A673 (cell line): ENCODE measurements at regions not wholly inside any gene's neighbourhood (a gene's known extent, or its start where the extent isn't known, plus 50 kb on each side); places are given as distances from the start of the nearest gene placed in this dataset.

ENCODE experiments used
- BruUV-seq: library from RNA; stranded (reverse); fragments of 400-500 nt; replicated peaks from 2 replicates; lab custom pipeline; 2021; lab: Mats Ljungman, UMichigan
- CTCF ChIA-PET: fragments of 300-600 bp; sonication (Branson Sonifier 250); formaldehyde crosslinking; loops from one replicate; lab custom pipeline; 2022; ENCODE audit warnings: antibody characterized with exemption; lab: Charles Lee
- POLR2A ChIA-PET: fragments of 300-600 bp; sonication (Branson Sonifier 250); formaldehyde crosslinking; loops from one replicate; lab custom pipeline; 2022; ENCODE audit warnings: antibody characterized with exemption; ENCODE audit not compliant: low non-redundant PET; lab: Charles Lee
- DNase-seq: peaks from one replicate; pipeline ENCODE4 v3.0.0-alpha.2; 2015; ENCODE audit warnings: low spot score
- H3K27ac ChIP-seq: fragments of 200-600 bp; sonication (generic); 2 replicates; pipeline ENCODE4 v1.5.1; 2016; ENCODE audit warnings: mixed run types, low read depth, mild to moderate bottlenecking, mixed read lengths, antibody characterized with exemption, low read length; ENCODE audit not compliant: poor library complexity, severe bottlenecking
- H3K27me3 ChIP-seq: fragments of 200-600 bp; sonication (generic); replicated peaks from 2 replicates; pipeline ENCODE4 v1.6.1; 2017; ENCODE audit warnings: mixed run types, low read depth, mild to moderate bottlenecking, mixed read lengths, antibody characterized with exemption, low read length; ENCODE audit not compliant: insufficient read depth, poor library complexity
- H3K36me3 ChIP-seq: fragments of 200-600 bp; sonication (generic); 2 replicates; pipeline ENCODE4 v1.6.1; 2016; ENCODE audit warnings: mixed run types, mild to moderate bottlenecking, mixed read lengths, antibody characterized with exemption, low read length; ENCODE audit not compliant: insufficient read depth, poor library complexity, severe bottlenecking
- H3K4me1 ChIP-seq: fragments of 200-600 bp; sonication (generic); 2 replicates; pipeline ENCODE4 v1.6.1; 2017; ENCODE audit warnings: mixed run types, mild to moderate bottlenecking, mixed read lengths, antibody characterized with exemption, low read length; ENCODE audit not compliant: insufficient read depth, poor library complexity, severe bottlenecking
- H3K4me3 ChIP-seq: fragments of 200-600 bp; sonication (generic); 2 replicates; pipeline ENCODE4 v1.5.1; 2016; ENCODE audit warnings: low read depth, mixed run types, mild to moderate bottlenecking, mixed read lengths, low read length; ENCODE audit not compliant: poor library complexity, severe bottlenecking
- H3K9me3 ChIP-seq: fragments of 200-600 bp; sonication (generic); 2 replicates; pipeline ENCODE4 v1.6.1; 2016; ENCODE audit warnings: mixed run types, low read depth, mild to moderate bottlenecking, mixed read lengths, antibody characterized with exemption, low read length; ENCODE audit not compliant: poor library complexity, severe bottlenecking
- EZH2 ChIP-seq: fragments of 200-600 bp; sonication (generic); IDR thresholded peaks from 2 replicates; pipeline ENCODE4 v1.6.1; 2017; ENCODE audit warnings: borderline replicate concordance, low read depth, mild to moderate bottlenecking, mixed read lengths, antibody characterized with exemption, low read length; ENCODE audit not compliant: poor library complexity, severe bottlenecking
- intact Hi-C: fragments of 100-400 bp; cut with micrococcal nuclease; formaldehyde crosslinking; loops from one replicate; pipeline ENCODE4 v1.10.0; 2022; ENCODE audit not compliant: unreplicated experiment
- TF ChIP-seq, protein P1 (sequence below): fragments of 300-800, 200-600 bp; sonication (generic); conservative IDR thresholded peaks from 2 replicates; pipeline ENCODE4 v1.5.1; 2017; ENCODE audit warnings: low read depth, mild to moderate bottlenecking, antibody characterized with exemption, low read length, moderate library complexity, mixed read lengths

DNA sequence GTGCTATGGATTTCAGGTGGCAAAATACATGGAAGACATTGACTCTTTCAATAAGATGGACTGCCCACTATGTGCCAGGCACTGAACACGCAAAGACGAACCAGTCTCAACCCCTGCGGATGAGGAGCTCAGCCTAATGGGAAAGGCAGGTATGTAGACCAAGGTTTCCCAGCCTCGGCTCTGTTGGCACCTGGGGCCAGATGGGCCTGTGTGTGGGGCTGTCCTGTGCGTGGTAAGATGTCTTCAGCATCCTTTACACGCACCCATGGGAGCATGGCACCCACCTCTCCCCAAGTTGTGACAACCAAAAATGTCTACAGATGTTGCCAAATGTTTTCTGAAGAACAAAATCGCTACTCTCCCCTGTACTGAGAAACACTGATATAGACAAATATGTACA is 82.6 kb upstream of the FOXQ1 start:
- Histone ChIP-seq H3K4me1 (no peaks in the 10 kb centered on the region), H3K9me3 (no peaks in the 10 kb centered on the region), H3K36me3 (no peaks in the 10 kb centered on the region), H3K27me3 (peaks cover 59% of the 10 kb centered on the region), H3K27ac (no peak overlapping the region), H3K4me3 (no peak overlapping the region)
- intact Hi-C loops: no loop called here
- ChIA-PET POLR2A (no interaction called here), CTCF (no interaction called here)
- TF ChIP-seq, protein P1, sequence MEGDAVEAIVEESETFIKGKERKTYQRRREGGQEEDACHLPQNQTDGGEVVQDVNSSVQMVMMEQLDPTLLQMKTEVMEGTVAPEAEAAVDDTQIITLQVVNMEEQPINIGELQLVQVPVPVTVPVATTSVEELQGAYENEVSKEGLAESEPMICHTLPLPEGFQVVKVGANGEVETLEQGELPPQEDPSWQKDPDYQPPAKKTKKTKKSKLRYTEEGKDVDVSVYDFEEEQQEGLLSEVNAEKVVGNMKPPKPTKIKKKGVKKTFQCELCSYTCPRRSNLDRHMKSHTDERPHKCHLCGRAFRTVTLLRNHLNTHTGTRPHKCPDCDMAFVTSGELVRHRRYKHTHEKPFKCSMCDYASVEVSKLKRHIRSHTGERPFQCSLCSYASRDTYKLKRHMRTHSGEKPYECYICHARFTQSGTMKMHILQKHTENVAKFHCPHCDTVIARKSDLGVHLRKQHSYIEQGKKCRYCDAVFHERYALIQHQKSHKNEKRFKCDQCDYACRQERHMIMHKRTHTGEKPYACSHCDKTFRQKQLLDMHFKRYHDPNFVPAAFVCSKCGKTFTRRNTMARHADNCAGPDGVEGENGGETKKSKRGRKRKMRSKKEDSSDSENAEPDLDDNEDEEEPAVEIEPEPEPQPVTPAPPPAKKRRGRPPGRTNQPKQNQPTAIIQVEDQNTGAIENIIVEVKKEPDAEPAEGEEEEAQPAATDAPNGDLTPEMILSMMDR: no peak
- no peak for TF ChIP-seq EZH2
- no peak for DNase-seq
- no TSS peak for BruUV-seq

DNA sequence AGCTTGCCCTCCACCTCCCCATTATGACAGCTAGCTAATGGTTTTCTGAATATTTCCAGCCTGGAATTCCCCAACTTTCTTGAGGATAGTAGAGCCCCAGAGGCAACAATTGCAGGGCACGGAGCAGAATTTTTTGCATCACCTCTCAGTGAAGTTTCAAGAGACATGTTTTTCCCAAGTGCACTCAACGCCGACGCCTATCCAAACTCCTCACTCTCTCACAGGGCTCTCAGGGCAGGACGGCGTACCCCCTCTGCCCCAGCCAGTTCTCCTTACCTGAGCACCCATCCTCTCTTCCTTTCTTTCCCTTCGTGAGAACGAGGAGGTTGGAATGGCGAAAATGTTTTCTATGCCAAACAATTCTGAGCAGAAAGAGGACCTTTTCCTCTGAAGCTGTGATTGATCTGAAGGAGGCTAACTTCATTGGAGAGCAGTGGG is 83.1 kb upstream of the FOXQ1 start:
- H3K27ac ChIP-seq: no peak overlapping the region
- no peak for DNase-seq
- H3K36me3 ChIP-seq: no peaks in the 10 kb centered on the region
- H3K9me3 ChIP-seq: no peaks in the 10 kb centered on the region
- H3K4me1 ChIP-seq: no peaks in the 10 kb centered on the region
- intact Hi-C loops: no loop called here
- no peak overlapping the region for H3K4me3 ChIP-seq
- ChIA-PET POLR2A (no interaction called here), CTCF (no interaction called here)
- BruUV-seq: no TSS peak
- peaks cover 55% of the 10 kb centered on the region for H3K27me3 ChIP-seq
- TF ChIP-seq, protein P1: no peak
- TF ChIP-seq EZH2: no peak

DNA sequence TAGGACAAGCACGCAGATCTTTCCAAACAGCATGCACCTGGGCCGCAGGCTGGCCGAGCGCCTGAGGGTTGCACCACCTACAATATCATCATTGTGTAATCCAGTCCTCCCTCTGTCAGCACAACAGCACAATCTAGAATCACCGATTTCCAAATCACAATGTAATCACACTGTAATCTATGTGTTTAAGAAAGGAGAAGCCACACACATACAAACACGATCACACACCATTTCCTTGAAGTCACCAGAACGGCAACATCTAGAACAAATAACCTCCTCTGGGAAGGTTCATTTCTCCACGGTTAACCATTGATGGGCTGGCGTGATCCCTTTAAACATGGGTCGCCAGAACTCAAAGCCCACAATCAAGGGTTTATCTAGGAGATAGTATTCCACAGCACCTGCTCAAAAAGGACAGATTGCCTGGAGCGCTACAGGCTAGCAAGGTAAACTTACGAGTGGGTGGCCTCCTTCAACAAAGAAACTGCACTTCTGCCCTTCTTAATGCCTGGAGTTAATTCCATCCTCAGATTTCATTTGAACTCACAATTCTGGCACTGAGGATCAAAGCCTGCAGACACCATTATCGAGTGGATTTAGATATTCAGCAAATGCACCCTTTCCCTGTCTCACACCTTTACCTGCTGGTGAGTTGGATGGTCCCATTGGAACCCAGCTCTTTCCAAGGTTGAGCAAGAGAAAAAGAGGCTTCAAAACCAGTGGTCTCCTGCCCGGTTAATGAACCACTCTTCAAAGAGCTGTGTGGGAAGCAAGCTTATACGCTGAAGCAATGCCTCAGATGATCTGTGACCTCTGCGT is 83.8 kb upstream of the FOXQ1 start:
- DNase-seq: no peak
- TF ChIP-seq EZH2: no peak
- TF ChIP-seq, protein P1: no peak
- CTCF ChIA-PET: no interaction called here
- H3K36me3 ChIP-seq: no peaks in the 10 kb centered on the region
- no peaks in the 10 kb centered on the region for H3K4me1 ChIP-seq
- H3K27me3 ChIP-seq: peaks cover 52% of the 10 kb centered on the region
- no peaks in the 10 kb centered on the region for H3K9me3 ChIP-seq
- POLR2A ChIA-PET: no interaction called here
- intact Hi-C loops: no loop called here
- BruUV-seq: no TSS peak
- H3K27ac ChIP-seq: no peak overlapping the region
- H3K4me3 ChIP-seq: no peak overlapping the region
